ENCODE measurements at regions not wholly inside any gene's neighbourhood (a gene's known extent, or its start where the extent isn't known, plus 50 kb on each side); places are given as distances from the start of the nearest gene placed in this dataset.

GRCh38 chr4:32485956-32486355, 1765.8 kb downstream of the PCDH7 start:
- TF ChIP-seq CTCF (IDR thresholded peaks at IDR 0.05) (no peak), POLR2A (IDR thresholded peaks at IDR 0.05) (no peak)

Measured in right lobe of liver (tissue), 4 donors.